ENCODE measurements at regions not wholly inside any gene's neighbourhood (a gene's known extent, or its start where the extent isn't known, plus 50 kb on each side); places are given as distances from the start of the nearest gene placed in this dataset.

DNA sequence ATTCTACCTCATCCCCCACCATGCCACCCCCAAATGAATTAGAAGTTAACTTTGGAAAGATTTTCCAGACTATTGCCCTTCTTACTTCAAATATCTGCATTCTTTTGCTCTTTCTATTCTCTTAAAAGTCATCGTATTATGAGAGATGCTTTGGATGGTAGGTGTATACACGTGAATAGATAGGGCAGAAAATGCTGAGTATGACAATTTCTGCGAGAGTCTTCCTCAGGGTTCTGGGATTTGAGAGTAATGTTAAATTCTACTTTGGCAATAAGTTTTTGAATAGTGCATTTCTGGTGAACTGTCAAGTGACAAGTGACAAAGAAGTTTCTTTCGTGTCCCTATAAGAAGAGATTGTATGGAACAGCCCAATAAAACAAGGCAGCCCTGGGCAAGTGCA lies 137.6 kb upstream of the DSEL start:
- no peaks in the 10 kb centered on the region for H3K27me3 ChIP-seq (ENCODE audit: control insufficient read depth, insufficient read depth, low read length)
- H3K4me3 ChIP-seq (ENCODE audit: low read depth, low read length): no peak overlapping the region
- TF ChIP-seq, protein P1, sequence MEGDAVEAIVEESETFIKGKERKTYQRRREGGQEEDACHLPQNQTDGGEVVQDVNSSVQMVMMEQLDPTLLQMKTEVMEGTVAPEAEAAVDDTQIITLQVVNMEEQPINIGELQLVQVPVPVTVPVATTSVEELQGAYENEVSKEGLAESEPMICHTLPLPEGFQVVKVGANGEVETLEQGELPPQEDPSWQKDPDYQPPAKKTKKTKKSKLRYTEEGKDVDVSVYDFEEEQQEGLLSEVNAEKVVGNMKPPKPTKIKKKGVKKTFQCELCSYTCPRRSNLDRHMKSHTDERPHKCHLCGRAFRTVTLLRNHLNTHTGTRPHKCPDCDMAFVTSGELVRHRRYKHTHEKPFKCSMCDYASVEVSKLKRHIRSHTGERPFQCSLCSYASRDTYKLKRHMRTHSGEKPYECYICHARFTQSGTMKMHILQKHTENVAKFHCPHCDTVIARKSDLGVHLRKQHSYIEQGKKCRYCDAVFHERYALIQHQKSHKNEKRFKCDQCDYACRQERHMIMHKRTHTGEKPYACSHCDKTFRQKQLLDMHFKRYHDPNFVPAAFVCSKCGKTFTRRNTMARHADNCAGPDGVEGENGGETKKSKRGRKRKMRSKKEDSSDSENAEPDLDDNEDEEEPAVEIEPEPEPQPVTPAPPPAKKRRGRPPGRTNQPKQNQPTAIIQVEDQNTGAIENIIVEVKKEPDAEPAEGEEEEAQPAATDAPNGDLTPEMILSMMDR (IDR thresholded peaks at IDR 0.05; ENCODE audit: insufficient read depth, low read depth, low read length): no peak
- no peaks in the 10 kb centered on the region for H3K36me3 ChIP-seq (ENCODE audit: control insufficient read depth, insufficient read depth, low read length)
- ChIA-PET POLR2A (no interaction called here), CTCF (interaction anchor here (0.6 kb wide), 1 partner anchor 631 kb away, joined by 3 read pairs; no protein-coding TSS in a partner anchor)
- no peak for DNase-seq (ENCODE audit: low read depth)

DNA sequence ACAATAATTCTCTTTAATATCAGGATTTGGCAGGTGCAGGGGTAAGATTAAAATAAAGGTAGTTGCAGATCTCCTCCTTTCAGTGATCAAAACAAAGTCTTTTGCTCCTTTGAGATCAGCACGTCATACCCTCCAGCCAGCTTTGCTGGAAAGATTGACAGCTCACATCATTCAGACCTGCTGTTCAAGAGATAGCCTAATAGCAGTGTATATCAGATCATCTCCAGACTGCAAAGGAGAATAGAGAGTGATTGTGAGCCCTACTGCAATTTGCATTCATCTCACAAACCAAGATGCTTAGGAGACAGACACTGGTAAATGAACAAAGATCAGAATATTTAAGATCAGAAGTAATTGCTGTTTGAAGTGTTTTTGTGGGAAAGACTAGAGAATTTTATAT lies 135.8 kb upstream of the DSEL start:
- TF ChIP-seq, protein P1 (IDR thresholded peaks at IDR 0.05; ENCODE audit: insufficient read depth, low read depth, low read length): no peak
- POLR2A ChIA-PET: no interaction called here
- DNase-seq (ENCODE audit: low read depth): no peak
- Histone ChIP-seq H3K36me3 (ENCODE audit: control insufficient read depth, insufficient read depth, low read length) (no peaks in the 10 kb centered on the region), H3K27me3 (ENCODE audit: control insufficient read depth, insufficient read depth, low read length) (no peaks in the 10 kb centered on the region), H3K4me3 (ENCODE audit: low read depth, low read length) (no peak overlapping the region)
- CTCF ChIA-PET: no interaction called here

- DNase-seq (ENCODE audit: low read depth): no peak
- TF ChIP-seq, protein P1 (IDR thresholded peaks at IDR 0.05; ENCODE audit: insufficient read depth, low read depth, low read length): no peak
- CTCF ChIA-PET: interaction anchor here (0.6 to 1.2 kb wide), 2 partner anchors 135 to 1017 kb away, joined by 3 to 4 read pairs; partner anchors contain the start of gene DSEL
- Histone ChIP-seq H3K36me3 (ENCODE audit: control insufficient read depth, insufficient read depth, low read length) (no peaks in the 10 kb centered on the region), H3K4me3 (ENCODE audit: low read depth, low read length) (no peak overlapping the region), H3K27me3 (ENCODE audit: control insufficient read depth, insufficient read depth, low read length) (no peaks in the 10 kb centered on the region)
- POLR2A ChIA-PET: no interaction called here
Measured at GRCh38 chr18:67651438-67651837, 134.9 kb upstream of the DSEL start.

DNA sequence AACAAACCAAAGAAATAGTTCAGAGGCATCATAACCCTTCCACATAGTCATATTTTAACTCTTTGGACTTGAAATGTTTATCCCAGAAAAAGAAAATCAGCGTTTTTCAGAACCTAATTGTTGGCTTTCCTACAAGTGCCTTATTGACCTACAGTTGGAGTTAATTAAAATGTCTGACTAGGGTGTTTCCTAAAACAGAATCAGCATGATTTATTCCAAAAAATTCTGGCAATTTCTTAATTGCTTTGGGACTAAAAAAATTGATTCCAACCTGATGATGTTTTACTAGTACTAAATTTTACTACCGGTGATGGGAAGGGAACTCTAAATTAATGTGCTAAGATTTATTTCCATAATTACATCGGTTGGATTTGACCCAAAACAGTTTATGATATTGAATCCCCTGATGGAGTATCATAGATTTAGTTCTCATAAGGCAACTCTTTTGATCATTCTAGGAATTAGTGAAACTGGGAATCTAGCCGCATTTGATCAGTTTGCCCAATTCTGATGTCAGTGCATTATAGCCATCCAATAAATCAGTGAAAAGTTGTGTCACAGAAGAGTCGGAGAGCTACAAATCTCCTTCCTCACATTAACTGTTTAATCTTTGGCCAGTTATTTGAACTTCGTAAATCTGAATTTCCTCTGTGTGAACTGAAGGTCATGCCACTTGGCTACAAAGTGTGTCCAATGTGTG lies 134.3 kb upstream of the DSEL start:
- H3K27me3 ChIP-seq (ENCODE audit: control insufficient read depth, insufficient read depth, low read length): no peaks in the 10 kb centered on the region
- no peak for DNase-seq (ENCODE audit: low read depth)
- H3K36me3 ChIP-seq (ENCODE audit: control insufficient read depth, insufficient read depth, low read length): no peaks in the 10 kb centered on the region
- ChIA-PET CTCF (interaction anchor here (1.2 kb wide), 1 partner anchor 134 kb away, joined by 4 read pairs; the partner anchor contains the start of gene DSEL), POLR2A (no interaction called here)
- no peak overlapping the region for H3K4me3 ChIP-seq (ENCODE audit: low read depth, low read length)
- TF ChIP-seq, protein P1 (IDR thresholded peaks at IDR 0.05; ENCODE audit: insufficient read depth, low read depth, low read length): no peak

- Histone ChIP-seq H3K27me3 (ENCODE audit: control insufficient read depth, insufficient read depth, low read length) (no peaks in the 10 kb centered on the region), H3K4me3 (ENCODE audit: low read depth, low read length) (no peak overlapping the region), H3K36me3 (ENCODE audit: control insufficient read depth, insufficient read depth, low read length) (no peaks in the 10 kb centered on the region)
- CTCF ChIA-PET: no interaction called here
- DNase-seq (ENCODE audit: low read depth): no peak
- TF ChIP-seq, protein P1 (IDR thresholded peaks at IDR 0.05; ENCODE audit: insufficient read depth, low read depth, low read length): no peak
- POLR2A ChIA-PET: no interaction called here
Measured at GRCh38 chr18:67646890-67647289, 130.4 kb upstream of the DSEL start.
